Medulla oblongata (tissue), 1 donor: ENCODE measurements at regions not wholly inside any gene's neighbourhood (a gene's known extent, or its start where the extent isn't known, plus 50 kb on each side); places are given as distances from the start of the nearest gene placed in this dataset.
"Not testable (repeated sequence)": the region's sequence is repeated elsewhere in the genome, so short reads cannot be mapped to it uniquely, and the experiment has no call there.

Experiments used
- DNase-seq: peaks from one replicate; pipeline ENCODE4 v3.0.0-alpha.2; 2015; ENCODE audit errors: extremely low spot score

- not testable (repeated sequence) for DNase-seq
Measured at GRCh38 chr18:65998971-65999700, 248.3 kb downstream of the CDH7 start.

DNA sequence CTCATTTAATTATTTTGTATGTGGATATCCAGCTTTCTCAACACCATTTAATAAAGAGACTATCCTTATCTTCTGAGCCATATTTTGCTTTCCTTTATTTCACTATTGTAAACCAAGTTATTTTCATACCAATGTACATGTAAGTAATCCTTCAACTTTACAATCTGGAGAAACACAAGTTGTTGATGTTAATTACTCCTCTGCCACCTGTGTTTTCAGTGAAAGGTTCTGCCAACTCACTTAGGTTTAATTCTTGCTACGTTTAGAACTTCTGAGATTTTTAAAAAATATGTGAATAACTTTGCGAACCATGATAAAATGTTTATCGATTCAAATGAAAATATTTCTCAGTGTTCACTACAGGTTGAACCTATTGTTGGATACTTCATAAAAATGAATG is 244.4 kb downstream of the CDH7 start:
- DNase-seq = no peak

DNA sequence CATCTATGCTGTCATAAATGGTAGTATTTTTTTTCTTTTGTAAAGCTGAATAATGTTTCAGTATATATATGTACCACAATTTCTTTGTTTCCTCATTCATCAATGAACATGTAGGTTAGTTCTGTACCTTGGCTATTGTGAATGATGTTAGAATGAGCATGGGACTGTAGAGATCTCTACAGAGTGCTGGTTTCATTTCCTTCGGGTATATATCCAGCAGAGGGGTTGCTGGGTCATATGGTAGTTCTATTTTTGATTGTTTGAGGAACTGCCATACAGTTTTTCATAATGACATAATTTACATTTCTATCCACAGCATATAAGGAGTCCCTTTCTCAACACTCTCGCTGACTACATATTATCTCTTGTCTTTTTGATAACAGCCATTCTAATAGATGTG is 243.5 kb downstream of the CDH7 start:
- DNase-seq = no peak

DNA sequence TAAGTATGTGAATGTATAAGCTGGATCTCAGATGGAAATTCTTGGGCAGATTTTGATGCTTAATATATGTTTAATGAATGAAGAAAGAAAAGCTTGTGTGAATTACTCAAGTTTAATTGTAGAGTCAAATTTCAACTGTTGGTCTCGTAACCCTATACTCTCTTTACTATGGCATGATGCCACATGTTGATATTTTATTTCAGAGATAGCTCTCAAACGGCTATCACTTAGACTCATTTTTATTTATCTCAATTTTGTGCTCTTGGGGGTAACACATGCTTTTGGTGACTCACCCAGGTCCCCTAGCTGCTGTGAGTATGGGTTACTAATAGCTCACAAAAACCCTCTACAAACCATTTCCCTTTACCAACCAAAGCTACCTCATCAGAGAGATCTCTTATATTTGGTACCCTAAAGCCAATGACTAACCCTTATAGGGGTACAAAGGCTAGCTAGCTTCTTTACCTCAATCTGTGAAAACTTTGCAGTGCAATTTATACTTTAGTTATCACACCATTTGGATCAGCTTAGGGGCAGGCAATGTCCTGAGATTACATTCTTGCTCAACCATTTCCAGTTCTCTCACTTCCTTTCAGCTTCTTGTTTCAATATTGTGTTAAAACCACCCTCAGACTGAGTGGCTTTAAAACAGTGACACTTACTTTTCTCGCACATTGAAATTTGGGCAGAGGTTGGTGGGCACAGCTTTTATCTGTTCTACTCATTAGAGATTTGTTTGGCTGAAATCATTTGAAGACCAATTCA is 240.3 kb downstream of the CDH7 start:
- peak; percentile 5 for DNase-seq

DNA sequence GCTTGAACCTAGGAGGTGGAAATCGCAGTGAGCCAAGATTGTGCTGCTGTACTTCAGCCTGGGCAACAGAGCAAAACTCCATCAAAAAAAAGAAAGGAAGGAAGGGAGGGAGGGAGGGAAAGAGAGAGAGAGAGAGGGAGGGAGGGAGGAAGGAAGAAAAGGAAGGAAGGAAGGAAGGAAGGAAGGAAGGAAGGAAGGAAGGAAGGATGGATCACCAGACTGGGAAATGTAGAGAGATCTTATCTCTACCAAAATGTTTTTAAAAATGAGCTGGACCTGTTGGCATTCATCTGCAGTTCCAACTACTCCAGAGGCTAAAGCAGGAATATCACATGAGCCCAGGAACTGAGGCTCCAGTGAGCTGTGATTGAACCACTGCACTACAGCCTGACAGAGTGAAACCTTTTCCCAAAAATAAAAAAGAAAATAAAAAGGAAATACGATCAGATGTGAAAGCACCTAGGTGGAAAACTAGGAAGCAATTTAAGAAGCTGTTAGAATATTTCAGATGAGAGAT is 239.4 kb downstream of the CDH7 start:
- no peak for DNase-seq

GRCh38 chr18:65988972-65989371 is 238.2 kb downstream of the CDH7 start:
- DNase-seq = no peak

DNA sequence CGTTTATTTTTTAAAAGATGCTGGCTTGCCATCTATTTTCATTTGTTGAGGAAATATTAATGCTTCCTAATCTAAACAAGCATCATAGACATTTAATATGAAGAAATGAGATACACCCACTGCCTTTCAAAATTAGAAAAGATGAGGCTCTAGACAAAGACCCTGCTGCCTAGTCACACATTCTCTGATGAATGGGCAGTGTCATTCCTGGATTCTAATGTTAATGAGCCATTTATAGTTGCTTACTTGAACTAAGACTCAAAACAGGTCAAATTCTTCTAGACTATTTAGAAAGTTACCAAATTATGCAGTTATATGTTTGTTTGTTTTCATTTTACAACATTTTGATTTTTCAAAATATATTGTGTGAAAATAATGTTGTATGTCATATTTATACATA is 237.6 kb downstream of the CDH7 start:
- no peak for DNase-seq

DNA sequence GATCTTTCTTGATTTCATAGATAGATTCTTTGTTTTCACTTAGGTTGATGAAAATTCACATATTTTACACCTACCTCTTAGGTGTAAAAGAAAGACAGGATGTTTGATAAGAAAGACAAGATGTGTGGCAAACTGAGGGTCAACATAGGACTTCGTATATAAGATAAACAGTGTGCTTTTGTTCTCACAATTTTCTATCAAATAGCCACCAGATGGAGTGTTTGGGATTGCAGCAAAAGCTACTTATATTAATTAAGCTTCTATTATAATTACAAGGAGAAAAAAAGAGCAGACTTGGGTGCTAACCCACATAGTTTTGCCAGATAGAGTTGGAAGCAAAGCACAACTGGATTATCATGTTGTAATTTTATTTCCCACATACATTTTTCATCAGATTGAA is 232.9 kb downstream of the CDH7 start:
- DNase-seq = no peak

DNA sequence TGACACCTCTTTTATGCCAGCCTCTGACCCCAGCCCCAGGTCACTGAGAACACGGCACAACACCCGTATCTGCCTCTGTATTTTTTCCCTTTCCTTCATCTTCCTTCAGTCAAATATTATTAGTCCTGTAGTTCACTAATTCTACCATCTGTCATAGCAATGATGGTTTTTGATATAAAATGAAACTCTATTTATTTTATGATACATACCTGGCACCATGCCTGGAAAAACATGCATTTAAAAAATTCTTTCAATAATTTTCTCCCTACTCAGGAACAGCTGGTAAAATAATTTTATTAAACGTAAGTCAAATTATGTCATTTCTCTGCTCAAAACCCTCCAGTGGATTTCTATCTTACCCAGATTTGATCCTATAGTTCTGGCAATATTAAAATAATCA is 224.7 kb downstream of the CDH7 start:
- no peak for DNase-seq

DNA sequence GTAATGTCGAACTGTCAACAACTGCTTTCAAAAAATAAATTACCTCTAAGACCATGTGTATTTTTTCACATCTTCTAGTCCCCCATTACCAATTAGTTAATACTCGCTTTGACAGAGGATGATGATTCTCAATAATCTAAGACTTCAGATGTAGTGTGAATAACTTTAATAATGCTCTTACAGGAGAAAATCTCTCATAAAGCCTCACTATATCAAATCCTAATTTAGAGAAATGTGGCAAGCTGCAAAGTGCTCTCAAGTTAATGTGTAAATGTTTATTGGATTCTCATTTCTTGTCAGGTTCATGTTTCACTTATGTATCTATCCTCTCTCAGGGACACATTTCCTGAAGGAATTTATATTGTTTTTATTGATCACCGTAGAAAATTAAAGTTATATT is 223.9 kb downstream of the CDH7 start:
- no peak for DNase-seq

- DNase-seq = no peak
Measured at GRCh38 chr18:65968239-65969004, 217.6 kb downstream of the CDH7 start.

DNA sequence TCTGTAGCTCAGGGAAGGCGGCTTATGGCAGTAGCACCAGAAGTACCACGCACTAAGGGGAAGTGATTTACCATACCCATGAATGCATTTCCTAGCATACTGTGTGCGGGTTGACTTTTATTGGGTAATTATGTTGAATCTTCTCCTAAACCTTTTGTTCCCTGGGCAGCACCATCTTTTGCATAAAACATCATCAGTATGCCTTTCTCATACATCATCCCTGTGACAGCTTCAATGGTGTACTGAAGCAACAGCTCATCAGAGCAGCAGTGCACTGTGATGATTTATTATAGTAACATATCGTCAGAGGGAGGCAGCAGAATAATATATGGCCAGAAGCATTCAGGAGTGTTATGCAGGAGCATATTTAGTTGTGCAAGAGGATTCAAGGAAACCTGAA is 204.9 kb downstream of the CDH7 start:
- no peak for DNase-seq

DNA sequence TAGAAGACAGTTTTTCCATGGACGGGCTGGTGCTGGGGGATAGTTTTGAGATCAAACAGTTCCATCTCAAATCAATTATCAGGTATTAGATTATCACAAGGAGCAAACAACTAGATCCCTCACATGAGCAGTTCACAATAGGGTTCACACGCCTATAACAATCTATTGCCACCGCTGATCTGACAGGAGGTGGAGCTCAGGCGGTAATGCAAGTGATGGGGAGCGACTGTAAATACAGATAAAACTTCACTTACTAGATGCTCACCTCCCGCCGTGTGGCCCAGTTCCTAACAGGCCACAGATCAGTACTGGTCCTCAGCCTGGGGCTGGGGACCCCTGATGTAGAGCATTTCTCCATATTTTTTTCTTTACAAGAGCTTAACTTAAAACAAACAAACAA is 203.6 kb downstream of the CDH7 start:
- no peak for DNase-seq

DNA sequence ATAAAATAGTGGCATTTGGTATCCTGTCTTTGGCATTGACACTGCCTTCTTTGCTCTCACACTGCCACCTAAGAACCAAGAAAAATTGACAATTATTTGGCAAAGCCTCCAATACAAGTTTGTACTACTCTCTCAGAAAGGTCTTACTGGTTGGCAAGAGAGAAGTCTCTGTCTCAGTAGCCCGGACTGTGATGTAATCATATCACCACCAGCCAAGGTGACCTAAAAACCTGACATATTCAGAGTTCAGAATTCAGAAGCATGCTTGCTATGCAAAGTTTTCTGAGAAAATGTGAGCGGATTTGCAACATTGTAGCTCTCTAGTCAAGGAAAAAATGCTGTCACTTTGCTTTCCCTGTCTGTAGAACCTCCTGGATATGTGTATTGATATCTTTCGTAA is 196.0 kb downstream of the CDH7 start:
- DNase-seq = no peak

- DNase-seq = no peak
Measured at GRCh38 chr18:65943268-65943667, 192.5 kb downstream of the CDH7 start.

DNA sequence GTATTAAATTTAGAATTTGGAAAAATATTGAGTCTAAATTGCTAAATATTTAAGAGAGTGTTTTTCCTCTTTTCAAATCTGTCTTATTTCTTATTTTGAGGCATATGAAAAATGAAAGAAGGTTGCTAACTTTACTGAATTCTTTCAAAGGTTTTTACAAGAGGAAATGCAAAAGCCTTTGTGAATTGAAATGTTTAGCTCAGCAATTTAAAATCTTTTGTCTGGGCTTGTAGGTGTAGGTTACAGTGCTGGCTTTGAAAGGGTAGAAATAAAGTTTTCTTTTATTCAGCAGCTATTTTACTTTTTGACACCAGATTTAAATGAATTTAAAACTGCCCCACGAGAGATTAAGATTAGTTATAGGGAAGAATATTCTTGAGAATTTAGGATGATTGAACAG is 192.0 kb downstream of the CDH7 start:
- no peak for DNase-seq

DNA sequence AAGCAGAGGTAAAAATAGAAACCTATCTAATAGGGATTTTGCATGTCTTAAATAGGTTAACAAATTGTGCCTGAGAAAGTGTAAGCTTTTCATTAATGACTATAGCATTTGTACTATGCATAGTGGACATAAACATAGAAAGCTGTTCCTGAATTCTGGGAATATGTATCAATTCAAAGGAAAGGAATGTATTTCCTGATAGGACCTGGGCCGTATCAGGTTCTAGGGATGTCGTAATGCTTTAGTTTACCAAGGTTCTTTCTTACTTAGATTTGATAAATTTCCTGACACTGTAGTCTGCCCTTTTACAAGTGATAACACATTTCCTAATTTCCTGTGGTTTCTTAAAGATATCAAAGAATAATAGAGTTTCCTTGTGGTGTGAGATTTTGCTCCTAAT is 191.3 kb downstream of the CDH7 start:
- no peak for DNase-seq

GRCh38 chr18:65941482-65941881 is 190.7 kb downstream of the CDH7 start:
- no peak for DNase-seq
